ENCODE measurements at regions not wholly inside any gene's neighbourhood (a gene's known extent, or its start where the extent isn't known, plus 50 kb on each side); places are given as distances from the start of the nearest gene placed in this dataset.

DNA sequence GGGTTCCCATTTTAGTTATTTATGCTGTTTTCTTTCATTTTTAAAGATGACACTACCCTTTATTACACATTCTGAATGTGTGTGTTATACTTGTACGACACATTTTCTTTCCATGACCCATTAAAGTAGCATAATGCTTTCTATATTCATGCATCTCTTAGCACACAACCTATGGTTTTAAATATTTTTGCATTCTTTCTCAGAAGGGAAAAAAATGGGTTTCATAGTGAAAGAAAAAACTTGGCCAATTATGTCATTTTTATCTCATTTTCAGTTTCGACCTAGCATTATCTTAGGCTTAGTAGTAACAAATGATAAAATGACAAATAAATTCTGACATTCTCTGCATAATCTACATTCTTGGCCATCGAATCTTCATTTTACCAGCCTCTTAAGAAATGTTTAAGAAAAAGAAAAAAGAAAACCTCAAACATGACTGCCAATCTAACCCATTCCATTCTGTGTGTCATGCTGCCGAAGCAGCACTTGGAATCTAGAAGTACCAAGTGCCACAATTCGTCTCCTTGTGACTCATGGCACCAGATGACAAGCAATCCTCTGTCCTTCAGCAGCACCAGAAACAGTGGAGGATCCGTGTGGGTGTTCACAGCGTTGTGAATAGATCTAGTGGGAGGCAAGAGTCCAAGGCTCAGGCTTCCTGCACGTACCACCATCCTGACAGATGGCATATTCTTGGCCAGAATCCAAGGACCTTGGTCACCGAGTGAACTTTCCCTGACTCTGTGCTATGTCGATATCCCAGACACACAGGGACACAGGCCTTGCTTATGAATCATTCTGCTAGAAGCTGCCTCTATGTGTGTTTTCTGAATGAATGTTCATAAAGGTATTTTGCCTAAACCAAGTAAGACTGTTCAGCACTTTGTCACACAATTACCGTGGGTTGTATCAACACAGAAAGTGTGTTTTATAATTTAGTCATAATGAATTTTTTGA, 502.7 kb downstream of the NR2F1-AS1 start:
- H3K4me3 ChIP-seq (ENCODE audit: low read depth, low read length) = no peak overlapping the region
- TF ChIP-seq, protein P1, sequence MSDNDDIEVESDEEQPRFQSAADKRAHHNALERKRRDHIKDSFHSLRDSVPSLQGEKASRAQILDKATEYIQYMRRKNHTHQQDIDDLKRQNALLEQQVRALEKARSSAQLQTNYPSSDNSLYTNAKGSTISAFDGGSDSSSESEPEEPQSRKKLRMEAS (IDR thresholded peaks at IDR 0.05; ENCODE audit: low read depth, low read length) = no peak
- TF ChIP-seq, protein P2, sequence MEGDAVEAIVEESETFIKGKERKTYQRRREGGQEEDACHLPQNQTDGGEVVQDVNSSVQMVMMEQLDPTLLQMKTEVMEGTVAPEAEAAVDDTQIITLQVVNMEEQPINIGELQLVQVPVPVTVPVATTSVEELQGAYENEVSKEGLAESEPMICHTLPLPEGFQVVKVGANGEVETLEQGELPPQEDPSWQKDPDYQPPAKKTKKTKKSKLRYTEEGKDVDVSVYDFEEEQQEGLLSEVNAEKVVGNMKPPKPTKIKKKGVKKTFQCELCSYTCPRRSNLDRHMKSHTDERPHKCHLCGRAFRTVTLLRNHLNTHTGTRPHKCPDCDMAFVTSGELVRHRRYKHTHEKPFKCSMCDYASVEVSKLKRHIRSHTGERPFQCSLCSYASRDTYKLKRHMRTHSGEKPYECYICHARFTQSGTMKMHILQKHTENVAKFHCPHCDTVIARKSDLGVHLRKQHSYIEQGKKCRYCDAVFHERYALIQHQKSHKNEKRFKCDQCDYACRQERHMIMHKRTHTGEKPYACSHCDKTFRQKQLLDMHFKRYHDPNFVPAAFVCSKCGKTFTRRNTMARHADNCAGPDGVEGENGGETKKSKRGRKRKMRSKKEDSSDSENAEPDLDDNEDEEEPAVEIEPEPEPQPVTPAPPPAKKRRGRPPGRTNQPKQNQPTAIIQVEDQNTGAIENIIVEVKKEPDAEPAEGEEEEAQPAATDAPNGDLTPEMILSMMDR (IDR thresholded peaks at IDR 0.05; ENCODE audit: low read depth, low read length) = no peak
- TF ChIP-seq MYC (IDR thresholded peaks at IDR 0.05; ENCODE audit: low read depth, low read length) (no peak), POLR2A (IDR thresholded peaks at IDR 0.05; ENCODE audit: extremely low read depth, insufficient read length) (no peak)
- DNase-seq (ENCODE audit: low read depth) = peak; percentile 4

- no peak overlapping the region for H3K4me3 ChIP-seq (ENCODE audit: low read depth, low read length)
- TF ChIP-seq MYC (IDR thresholded peaks at IDR 0.05; ENCODE audit: low read depth, low read length) (no peak), POLR2A (IDR thresholded peaks at IDR 0.05; ENCODE audit: extremely low read depth, insufficient read length) (no peak)
- TF ChIP-seq, protein P2 (IDR thresholded peaks at IDR 0.05; ENCODE audit: low read depth, low read length) = no peak
- TF ChIP-seq, protein P1 (IDR thresholded peaks at IDR 0.05; ENCODE audit: low read depth, low read length) = no peak
- DNase-seq (ENCODE audit: low read depth) = no peak
These were observed 504.5 kb downstream of the NR2F1-AS1 start for GRCh38 chr5:93076566-93076965.

- DNase-seq (ENCODE audit: low read depth) = no peak
- H3K4me3 ChIP-seq (ENCODE audit: low read depth, low read length) = no peak overlapping the region
- TF ChIP-seq, protein P2 (IDR thresholded peaks at IDR 0.05; ENCODE audit: low read depth, low read length) = no peak
- TF ChIP-seq POLR2A (IDR thresholded peaks at IDR 0.05; ENCODE audit: extremely low read depth, insufficient read length) = no peak
- TF ChIP-seq MYC (IDR thresholded peaks at IDR 0.05; ENCODE audit: low read depth, low read length) = no peak
- TF ChIP-seq, protein P1 (IDR thresholded peaks at IDR 0.05; ENCODE audit: low read depth, low read length) = no peak
These were observed 504.9 kb downstream of the NR2F1-AS1 start for GRCh38 chr5:93076096-93076495.

- DNase-seq (ENCODE audit: low read depth) = no peak
- TF ChIP-seq, protein P1 (IDR thresholded peaks at IDR 0.05; ENCODE audit: low read depth, low read length) = no peak
- TF ChIP-seq POLR2A (IDR thresholded peaks at IDR 0.05; ENCODE audit: extremely low read depth, insufficient read length) (no peak), MYC (IDR thresholded peaks at IDR 0.05; ENCODE audit: low read depth, low read length) (no peak)
- TF ChIP-seq, protein P2 (IDR thresholded peaks at IDR 0.05; ENCODE audit: low read depth, low read length) = no peak
These were observed 507.5 kb downstream of the NR2F1-AS1 start for GRCh38 chr5:93073547-93073946.

DNA sequence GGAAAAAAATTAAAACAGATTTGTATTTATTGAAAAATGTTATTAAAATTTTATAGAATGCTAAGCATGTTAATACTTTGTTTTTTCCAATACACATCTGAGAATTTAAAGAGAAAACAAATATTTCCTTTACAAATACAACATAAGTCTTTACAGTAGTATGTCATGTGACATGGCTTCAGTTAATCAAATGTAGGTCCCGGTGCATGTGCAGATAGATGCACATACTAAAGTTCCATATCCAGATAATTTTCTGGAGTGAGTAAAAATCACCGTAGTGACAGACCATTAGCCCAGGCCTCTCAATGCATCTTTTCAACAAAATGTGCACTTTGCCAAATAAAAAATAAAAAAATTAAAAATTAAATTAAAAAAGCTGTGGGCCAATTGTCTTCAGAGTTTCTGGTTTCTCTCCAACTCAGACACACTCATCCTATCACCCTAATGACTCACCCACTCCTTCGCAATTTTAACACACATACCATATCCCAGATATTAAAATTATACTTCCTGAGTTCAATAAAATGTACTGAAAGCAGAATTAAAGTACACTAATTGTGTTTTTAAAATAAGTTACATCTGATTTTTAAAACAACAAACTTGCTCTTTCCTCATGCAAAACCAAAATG, 508.1 kb downstream of the NR2F1-AS1 start:
- TF ChIP-seq, protein P2 (IDR thresholded peaks at IDR 0.05; ENCODE audit: low read depth, low read length) = no peak
- TF ChIP-seq POLR2A (IDR thresholded peaks at IDR 0.05; ENCODE audit: extremely low read depth, insufficient read length) (no peak), MYC (IDR thresholded peaks at IDR 0.05; ENCODE audit: low read depth, low read length) (no peak)
- TF ChIP-seq, protein P1 (IDR thresholded peaks at IDR 0.05; ENCODE audit: low read depth, low read length) = no peak
- no peak for DNase-seq (ENCODE audit: low read depth)
- no peak overlapping the region for H3K4me3 ChIP-seq (ENCODE audit: low read depth, low read length)

More at GRCh38 chr5:93073547-93073946, 507.5 kb downstream of the NR2F1-AS1 start:
- no peak overlapping the region for H3K4me3 ChIP-seq (ENCODE audit: low read depth, low read length)

Data from NB4 (cell line).